ENCODE measurements at regions not wholly inside any gene's neighbourhood (a gene's known extent, or its start where the extent isn't known, plus 50 kb on each side); places are given as distances from the start of the nearest gene placed in this dataset.
"Not testable (repeated sequence)": the region's sequence is repeated elsewhere in the genome, so short reads cannot be mapped to it uniquely, and the experiment has no call there.

DNA sequence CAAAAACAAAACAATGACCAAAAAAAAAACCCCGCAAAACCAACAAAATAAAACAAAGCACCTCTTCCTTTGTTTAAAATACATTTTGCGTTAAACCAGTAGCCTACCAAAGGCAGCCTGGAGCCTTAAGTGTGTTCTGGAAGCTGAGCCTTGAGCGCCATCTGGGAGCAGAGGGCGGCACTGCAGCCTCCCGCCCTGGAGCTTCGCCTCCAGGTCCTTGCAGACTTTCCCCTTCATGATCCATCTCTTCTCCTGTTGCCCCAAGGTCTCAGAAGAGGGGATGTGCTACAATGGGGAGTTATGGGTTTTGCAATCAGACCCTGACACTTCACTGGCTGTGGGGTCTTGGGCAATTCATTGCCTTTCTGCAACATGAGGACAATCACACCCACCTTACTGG lies 204.9 kb downstream of the NPIPA8 start:
- TF ChIP-seq, protein P1, sequence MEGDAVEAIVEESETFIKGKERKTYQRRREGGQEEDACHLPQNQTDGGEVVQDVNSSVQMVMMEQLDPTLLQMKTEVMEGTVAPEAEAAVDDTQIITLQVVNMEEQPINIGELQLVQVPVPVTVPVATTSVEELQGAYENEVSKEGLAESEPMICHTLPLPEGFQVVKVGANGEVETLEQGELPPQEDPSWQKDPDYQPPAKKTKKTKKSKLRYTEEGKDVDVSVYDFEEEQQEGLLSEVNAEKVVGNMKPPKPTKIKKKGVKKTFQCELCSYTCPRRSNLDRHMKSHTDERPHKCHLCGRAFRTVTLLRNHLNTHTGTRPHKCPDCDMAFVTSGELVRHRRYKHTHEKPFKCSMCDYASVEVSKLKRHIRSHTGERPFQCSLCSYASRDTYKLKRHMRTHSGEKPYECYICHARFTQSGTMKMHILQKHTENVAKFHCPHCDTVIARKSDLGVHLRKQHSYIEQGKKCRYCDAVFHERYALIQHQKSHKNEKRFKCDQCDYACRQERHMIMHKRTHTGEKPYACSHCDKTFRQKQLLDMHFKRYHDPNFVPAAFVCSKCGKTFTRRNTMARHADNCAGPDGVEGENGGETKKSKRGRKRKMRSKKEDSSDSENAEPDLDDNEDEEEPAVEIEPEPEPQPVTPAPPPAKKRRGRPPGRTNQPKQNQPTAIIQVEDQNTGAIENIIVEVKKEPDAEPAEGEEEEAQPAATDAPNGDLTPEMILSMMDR (IDR thresholded peaks at IDR 0.05): peak; percentile 42
- not testable (repeated sequence) for TF ChIP-seq EZH2 (IDR thresholded peaks at IDR 0.05; ENCODE audit: borderline replicate concordance, insufficient read depth, low read depth, low read length, poor library complexity, severe bottlenecking)

Data from B cell (primary cell).